ENCODE measurements at regions not wholly inside any gene's neighbourhood (a gene's known extent, or its start where the extent isn't known, plus 50 kb on each side); places are given as distances from the start of the nearest gene placed in this dataset.

- no peak for DNase-seq (ENCODE audit: low read depth)
Measured at GRCh38 chr2:123953846-123954245, 71.2 kb upstream of the CNTNAP5 start.

- DNase-seq (ENCODE audit: low read depth): no peak
Measured at GRCh38 chr2:123958011-123958410, 67.1 kb upstream of the CNTNAP5 start.

- DNase-seq (ENCODE audit: low read depth): no peak
Measured at GRCh38 chr2:123961576-123961975, 63.5 kb upstream of the CNTNAP5 start.

GRCh38 chr2:123971564-123972318, 53.3 kb upstream of the CNTNAP5 start:
- DNase-seq (ENCODE audit: low read depth): no peak
